ENCODE measurements at regions not wholly inside any gene's neighbourhood (a gene's known extent, or its start where the extent isn't known, plus 50 kb on each side); places are given as distances from the start of the nearest gene placed in this dataset.

DNA sequence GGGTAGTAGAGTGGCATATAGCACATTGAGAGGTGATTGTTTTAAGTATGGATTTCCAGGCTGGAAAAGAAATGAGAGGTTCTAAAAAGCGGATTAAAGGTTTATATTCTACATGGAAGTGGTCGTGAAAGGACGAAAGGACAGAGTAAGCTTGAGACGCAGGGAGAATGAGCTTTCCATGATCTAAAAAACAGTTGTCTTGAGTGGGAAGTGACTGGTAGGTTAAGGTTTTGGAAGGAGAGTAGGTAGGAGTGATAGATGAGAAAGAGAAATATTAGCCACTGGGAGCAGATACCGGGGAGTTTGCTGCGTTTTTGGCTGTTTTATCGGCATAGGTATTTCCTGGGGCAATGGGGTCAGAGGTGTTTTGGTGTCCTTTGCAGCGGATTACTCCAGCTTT lies 750.6 kb upstream of the ADGRB3 start:
- TF ChIP-seq, protein P1, sequence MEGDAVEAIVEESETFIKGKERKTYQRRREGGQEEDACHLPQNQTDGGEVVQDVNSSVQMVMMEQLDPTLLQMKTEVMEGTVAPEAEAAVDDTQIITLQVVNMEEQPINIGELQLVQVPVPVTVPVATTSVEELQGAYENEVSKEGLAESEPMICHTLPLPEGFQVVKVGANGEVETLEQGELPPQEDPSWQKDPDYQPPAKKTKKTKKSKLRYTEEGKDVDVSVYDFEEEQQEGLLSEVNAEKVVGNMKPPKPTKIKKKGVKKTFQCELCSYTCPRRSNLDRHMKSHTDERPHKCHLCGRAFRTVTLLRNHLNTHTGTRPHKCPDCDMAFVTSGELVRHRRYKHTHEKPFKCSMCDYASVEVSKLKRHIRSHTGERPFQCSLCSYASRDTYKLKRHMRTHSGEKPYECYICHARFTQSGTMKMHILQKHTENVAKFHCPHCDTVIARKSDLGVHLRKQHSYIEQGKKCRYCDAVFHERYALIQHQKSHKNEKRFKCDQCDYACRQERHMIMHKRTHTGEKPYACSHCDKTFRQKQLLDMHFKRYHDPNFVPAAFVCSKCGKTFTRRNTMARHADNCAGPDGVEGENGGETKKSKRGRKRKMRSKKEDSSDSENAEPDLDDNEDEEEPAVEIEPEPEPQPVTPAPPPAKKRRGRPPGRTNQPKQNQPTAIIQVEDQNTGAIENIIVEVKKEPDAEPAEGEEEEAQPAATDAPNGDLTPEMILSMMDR (IDR thresholded peaks at IDR 0.05): no peak
- TF ChIP-seq ZFX (IDR thresholded peaks at IDR 0.05; ENCODE audit: borderline replicate concordance): no peak
